ENCODE measurements at regions not wholly inside any gene's neighbourhood (a gene's known extent, or its start where the extent isn't known, plus 50 kb on each side); places are given as distances from the start of the nearest gene placed in this dataset.

DNA sequence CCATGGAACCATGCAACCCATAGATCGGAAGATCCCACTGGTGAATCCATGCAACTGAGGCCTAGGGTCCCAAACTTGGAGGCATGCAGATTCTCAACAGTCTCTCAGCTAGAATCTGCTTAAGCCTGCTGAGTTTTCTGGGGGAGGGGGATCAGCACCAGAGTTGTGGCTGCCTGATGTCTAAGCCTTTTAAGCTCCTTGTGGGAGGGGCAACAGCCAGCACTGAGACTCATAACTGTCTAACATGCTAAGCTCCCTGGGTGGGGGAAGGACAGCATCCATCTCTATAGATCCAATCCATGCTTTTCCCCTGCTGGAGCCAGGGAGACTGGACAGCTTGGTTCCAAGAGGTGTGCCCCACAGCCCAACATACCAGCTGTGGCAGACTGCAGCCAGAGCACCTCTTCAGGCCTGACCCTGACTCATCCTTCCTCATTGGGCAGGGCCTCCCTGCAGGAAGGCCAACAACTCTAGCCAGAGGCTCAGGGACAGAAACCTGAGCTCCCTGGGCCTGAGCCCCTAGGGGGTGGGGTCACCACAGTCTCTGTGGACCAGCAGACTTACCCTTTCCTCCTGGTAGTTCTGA is 300.1 kb upstream of the SLC7A11 start:
- no peak for DNase-seq
- H3K4me3 ChIP-seq = no peak overlapping the region
- intact Hi-C loops (cut with DNase I) = no loop called here
- H3K36me3 ChIP-seq = no peaks in the 10 kb centered on the region
- TF ChIP-seq EP300 (IDR thresholded peaks at IDR 0.05) (no peak), POLR2A (IDR thresholded peaks at IDR 0.05) (no peak)
- TF ChIP-seq, protein P1, sequence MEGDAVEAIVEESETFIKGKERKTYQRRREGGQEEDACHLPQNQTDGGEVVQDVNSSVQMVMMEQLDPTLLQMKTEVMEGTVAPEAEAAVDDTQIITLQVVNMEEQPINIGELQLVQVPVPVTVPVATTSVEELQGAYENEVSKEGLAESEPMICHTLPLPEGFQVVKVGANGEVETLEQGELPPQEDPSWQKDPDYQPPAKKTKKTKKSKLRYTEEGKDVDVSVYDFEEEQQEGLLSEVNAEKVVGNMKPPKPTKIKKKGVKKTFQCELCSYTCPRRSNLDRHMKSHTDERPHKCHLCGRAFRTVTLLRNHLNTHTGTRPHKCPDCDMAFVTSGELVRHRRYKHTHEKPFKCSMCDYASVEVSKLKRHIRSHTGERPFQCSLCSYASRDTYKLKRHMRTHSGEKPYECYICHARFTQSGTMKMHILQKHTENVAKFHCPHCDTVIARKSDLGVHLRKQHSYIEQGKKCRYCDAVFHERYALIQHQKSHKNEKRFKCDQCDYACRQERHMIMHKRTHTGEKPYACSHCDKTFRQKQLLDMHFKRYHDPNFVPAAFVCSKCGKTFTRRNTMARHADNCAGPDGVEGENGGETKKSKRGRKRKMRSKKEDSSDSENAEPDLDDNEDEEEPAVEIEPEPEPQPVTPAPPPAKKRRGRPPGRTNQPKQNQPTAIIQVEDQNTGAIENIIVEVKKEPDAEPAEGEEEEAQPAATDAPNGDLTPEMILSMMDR (IDR thresholded peaks at IDR 0.05) = no peak
- no peaks in the 10 kb centered on the region for H3K4me1 ChIP-seq (ENCODE audit: insufficient read depth)
- H3K27me3 ChIP-seq = no peaks in the 10 kb centered on the region
- whole genome bisulfite sequencing, 3 donors = 95 to 100% (median 100%) methylated on average over 1 of the region's 1 CpG
- no peak overlapping the region for H3K27ac ChIP-seq
- no peaks in the 10 kb centered on the region for H3K9me3 ChIP-seq

DNA sequence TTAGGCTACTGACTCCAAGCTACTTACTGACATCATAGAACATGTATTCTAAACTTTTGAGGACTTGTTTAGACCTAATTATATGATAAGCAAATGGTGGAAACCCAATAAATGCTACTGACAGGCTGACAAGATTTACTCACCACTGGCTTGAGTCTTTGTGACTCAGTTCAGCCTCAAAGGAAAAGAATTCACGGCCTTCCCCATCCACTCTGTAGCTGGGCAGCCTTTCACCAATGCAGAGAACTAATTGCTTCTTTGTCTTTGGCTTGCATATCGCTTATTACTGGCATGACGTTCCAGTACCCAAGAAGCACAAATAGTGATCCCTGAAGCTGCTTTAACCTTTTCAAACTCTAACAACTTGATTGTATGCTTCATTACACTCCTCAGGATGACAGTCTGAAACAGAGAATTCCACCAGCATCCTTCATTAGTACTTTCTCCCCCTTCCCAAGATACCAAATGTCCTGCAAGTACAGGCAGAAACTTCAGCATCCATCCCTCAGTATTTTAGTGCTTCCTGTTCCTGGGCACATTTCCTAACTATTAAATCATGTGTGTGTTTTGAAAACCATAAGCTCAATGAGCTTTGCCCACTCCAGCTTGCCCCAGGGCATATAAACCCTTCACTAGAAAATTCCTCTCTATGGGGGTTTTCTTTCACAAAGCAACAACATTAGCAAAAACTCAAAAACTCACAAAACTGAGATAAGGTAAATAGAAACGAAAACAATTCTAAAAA is 298.1 kb upstream of the SLC7A11 start:
- H3K36me3 ChIP-seq = no peaks in the 10 kb centered on the region
- intact Hi-C loops (cut with DNase I) = no loop called here
- H3K27me3 ChIP-seq = no peaks in the 10 kb centered on the region
- no peaks in the 10 kb centered on the region for H3K9me3 ChIP-seq
- TF ChIP-seq, protein P1 (IDR thresholded peaks at IDR 0.05) = no peak
- TF ChIP-seq POLR2A (IDR thresholded peaks at IDR 0.05) (no peak), EP300 (IDR thresholded peaks at IDR 0.05) (no peak)
- H3K4me3 ChIP-seq = no peak overlapping the region
- H3K4me1 ChIP-seq (ENCODE audit: insufficient read depth) = no peaks in the 10 kb centered on the region
- H3K27ac ChIP-seq = no peak overlapping the region
- no peak for DNase-seq
- 65 to 70% (median 66%) methylated on average over 4 of the region's 4 CpGs for WGBS, 3 donors

DNA sequence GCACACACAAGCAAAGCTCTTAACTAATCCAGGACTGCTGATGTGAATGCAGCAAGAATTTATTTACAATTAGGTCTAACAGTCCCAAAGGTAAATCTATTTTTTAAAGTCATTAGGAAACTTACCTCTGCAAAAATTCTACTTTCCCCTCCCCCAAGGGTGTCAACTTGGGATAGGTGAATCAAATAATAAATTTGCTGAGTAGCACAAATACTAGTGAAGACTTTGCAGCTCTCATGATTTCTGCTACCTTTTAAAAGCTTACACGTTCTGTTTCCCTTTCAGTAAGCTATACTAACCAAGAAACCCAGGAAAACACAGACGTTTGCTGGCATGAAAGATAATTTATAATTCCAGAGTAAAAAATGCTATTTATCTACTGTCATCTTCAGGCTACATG is 296.6 kb upstream of the SLC7A11 start:
- no peak for TF ChIP-seq EP300 (IDR thresholded peaks at IDR 0.05)
- TF ChIP-seq, protein P1 (IDR thresholded peaks at IDR 0.05) = no peak
- TF ChIP-seq POLR2A (IDR thresholded peaks at IDR 0.05) = no peak
- Histone ChIP-seq H3K4me1 (ENCODE audit: insufficient read depth) (no peaks in the 10 kb centered on the region), H3K36me3 (no peaks in the 10 kb centered on the region), H3K9me3 (no peaks in the 10 kb centered on the region), H3K27me3 (no peaks in the 10 kb centered on the region), H3K27ac (no peak overlapping the region), H3K4me3 (no peak overlapping the region)
- WGBS, 3 donors = 19 to 25% (median 19%) methylated on average over 2 of the region's 2 CpGs
- intact Hi-C loops (cut with DNase I) = no loop called here
- DNase-seq = no peak

DNA sequence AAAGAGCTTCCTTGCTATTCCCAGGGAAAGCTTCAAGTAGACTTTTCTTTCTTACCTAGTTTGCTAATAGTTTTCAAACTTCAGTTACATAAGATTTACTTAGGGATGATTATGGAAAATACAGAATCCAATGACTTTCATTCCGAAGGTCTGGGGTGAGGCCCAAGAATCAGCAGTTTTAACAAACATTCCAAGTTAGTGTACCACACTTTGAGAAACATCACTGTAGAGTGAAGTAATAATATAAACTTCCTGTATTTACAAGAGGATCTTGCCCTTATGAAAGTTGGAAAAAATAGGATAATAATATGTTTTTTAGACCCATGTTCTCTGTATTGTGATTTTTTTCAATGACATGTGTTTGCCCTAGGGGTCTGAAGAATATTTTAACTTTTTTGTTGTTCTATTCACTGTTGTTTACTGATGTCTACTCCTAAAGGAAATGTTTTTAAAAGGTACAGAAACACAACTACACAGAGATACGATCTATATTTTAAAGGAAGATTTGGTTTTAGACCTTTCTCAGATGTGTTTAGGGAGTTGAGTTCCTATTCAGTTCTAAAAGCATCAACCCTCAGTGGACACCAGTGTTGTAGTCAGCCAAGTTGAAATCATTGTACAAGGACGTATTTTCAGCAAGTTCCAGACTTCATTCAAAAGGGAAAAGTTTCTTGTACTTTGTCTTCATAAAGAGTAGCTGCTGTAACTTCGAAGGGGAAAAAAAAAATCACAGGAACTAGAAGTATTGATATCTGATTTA is 295.8 kb upstream of the SLC7A11 start:
- Histone ChIP-seq H3K27ac (no peak overlapping the region), H3K36me3 (no peaks in the 10 kb centered on the region), H3K9me3 (no peaks in the 10 kb centered on the region), H3K4me1 (ENCODE audit: insufficient read depth) (no peaks in the 10 kb centered on the region), H3K27me3 (no peaks in the 10 kb centered on the region), H3K4me3 (no peak overlapping the region)
- TF ChIP-seq EP300 (IDR thresholded peaks at IDR 0.05) = no peak
- TF ChIP-seq, protein P1 (IDR thresholded peaks at IDR 0.05) = no peak
- no peak for TF ChIP-seq POLR2A (IDR thresholded peaks at IDR 0.05)
- no peak for DNase-seq
- intact Hi-C loops (cut with DNase I) = no loop called here
- 57 to 58% (median 57%) methylated on average over 4 of the region's 4 CpGs for WGBS, 3 donors
